ENCODE measurements at regions not wholly inside any gene's neighbourhood (a gene's known extent, or its start where the extent isn't known, plus 50 kb on each side); places are given as distances from the start of the nearest gene placed in this dataset.

DNA sequence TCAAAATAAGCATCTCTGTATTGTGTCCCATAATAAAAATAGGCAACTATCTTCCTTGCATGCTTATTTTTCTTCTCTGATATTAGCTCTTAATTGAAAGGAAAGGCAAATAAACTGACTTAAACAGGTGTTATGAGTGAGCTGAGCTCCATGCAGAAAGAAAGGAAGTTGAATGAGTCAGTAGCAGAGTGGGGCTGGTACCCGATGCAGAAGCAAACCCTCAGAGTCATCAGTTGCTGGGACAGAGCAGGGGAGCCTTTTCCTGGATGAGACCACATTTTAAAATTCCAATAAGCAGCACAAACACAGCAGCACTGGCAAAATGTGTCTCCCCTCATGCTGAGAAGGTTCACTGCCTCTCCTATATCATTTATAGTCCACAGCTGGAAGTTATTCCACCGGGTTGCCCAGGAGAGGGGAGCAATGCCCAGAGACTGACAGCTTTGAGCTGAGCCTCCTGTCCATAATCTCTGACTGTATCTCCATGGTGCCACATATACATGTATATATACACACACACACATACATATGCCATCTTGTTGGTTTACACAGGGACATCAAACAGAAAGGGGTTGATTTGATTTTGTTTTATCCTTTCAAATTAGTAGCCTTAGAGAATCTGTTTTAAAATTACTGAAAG lies 274.3 kb upstream of the PPARGC1A start:
- DNase-seq (ENCODE audit: low spot score), result peak; percentile 60

DNA sequence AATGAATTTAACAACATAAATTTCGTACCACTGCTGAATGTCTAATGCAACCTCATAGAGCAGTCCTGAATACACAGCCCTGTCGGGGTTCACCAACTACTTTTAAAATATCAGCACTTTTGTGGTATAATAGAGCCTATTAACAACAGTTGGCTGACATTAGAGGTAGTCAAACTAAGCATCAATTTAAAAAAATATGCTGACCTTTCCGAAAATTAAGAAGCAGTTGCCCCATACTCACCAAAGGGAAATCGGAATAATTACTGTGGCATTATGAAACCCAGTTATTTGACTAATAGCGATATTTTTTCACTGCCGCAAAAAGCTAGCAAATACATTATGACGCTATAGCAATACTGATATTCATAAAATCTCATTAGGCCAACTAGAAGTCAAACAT lies 273.5 kb upstream of the PPARGC1A start:
- no peak for DNase-seq (ENCODE audit: low spot score)

DNA sequence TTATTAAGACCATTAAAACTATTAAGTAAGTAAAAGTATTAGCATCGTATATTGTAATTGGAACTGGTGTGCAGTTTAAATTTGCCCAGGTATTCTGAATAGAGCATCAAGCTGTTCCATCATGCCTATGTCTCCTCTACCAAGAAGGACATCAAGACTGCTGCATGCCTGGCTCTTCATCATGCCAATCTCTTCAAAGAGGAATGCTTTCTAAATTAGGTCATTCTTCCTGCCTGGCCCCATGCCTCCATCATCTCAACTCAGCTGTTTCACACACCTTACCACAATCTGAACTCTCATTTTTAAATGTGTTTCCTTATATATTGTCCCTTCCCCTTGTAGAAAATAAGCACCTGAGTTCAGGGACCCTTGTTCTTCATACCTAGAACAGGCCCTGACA lies 270.5 kb upstream of the PPARGC1A start:
- peak; percentile 81 for DNase-seq (ENCODE audit: low spot score)

DNA sequence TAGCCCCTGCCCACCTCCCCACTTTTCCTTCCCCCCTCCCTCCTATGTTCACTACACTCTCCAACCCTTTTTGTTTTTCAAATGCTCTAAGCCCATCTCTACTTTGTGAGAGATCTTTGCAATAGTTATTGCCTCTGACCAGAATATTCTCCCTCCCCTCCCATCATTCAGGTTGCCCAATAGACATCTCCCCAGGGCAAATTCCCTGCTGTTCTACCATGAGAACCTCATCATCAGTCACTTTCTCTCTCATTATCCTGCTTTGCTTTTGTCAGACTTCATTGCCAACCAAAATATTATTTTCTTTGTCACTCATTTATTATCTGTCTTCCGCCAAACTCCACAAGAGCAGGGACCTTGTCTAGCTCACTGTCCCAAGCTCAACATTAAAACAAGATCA lies 268.2 kb upstream of the PPARGC1A start:
- no peak for DNase-seq (ENCODE audit: low spot score)

DNA sequence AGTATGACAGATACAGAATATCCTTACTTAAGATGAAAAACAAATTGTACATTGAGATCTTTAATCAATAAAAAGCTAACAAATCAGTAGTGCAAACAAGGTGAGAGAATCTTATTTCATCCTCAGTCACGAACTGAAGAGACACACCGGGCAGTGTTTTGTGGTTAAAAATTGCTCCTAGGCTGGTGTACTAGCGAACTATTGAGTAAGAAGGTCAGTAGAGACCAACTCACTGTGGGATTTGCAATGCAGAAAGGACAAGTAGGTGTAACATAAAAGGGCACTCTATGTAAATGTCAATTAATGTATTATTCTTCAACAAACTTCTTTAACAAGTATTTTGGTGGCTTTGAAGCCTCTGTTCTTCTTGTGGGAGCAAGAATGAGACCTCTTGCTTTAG lies 260.2 kb upstream of the PPARGC1A start:
- no peak for DNase-seq (ENCODE audit: low spot score)

DNA sequence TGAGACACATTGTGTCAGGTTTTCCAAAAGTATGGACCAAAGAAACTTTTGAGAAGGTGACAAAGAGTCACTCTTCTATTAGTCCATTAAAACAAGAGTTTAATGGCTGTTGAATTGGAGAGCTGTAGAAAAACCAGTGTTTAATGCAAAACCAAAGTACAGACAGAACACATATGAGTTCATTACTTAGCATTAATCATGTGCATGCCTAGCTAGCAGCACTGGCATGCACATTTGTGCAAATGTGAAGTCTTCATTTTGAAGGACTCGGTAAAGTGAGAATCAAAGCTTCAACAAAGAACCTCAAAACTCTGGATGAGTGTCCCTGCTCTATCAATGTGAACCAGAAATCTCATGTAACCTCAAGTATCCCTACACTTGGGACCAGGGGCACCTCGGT lies 256.3 kb upstream of the PPARGC1A start:
- no peak for DNase-seq (ENCODE audit: low spot score)

DNA sequence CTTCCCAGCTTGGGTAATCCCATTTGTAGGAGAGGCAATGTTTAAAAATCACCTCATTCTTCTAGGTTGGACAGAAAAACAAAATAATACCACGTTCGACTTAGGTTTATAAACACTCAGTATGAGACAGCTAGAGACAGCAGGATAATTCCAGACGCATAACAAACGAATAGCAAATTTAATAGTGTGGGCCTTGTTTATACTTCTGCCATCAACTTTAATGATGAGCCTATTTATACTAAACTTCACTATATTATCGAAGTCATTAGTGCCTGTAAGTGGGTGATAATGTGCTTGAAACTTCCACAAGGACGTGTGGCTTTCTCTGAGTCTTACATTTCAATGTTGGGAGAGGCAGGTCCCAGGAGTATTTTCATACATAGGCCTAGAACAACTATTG lies 255.7 kb upstream of the PPARGC1A start:
- no peak for DNase-seq (ENCODE audit: low spot score)

DNA sequence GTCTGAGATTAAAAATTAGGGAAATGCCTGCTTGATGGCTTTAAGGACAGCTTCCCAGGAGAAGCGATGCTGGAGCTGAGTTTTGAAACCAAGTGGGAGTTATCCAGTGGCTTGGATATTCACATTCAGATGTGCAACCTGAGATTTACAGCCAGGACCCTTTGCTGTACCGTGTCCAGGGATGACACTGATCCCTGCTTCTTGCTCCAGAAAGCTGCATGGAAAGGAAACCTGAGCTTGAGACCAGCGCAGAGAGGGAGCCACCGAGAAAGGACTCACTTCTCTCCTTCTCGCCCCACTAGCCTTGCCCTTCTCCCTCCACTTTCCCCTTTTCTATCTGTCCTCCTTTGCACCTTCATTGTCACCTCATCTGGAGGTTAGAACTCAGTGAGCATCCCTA lies 254.5 kb upstream of the PPARGC1A start:
- no peak for DNase-seq (ENCODE audit: low spot score)

DNA sequence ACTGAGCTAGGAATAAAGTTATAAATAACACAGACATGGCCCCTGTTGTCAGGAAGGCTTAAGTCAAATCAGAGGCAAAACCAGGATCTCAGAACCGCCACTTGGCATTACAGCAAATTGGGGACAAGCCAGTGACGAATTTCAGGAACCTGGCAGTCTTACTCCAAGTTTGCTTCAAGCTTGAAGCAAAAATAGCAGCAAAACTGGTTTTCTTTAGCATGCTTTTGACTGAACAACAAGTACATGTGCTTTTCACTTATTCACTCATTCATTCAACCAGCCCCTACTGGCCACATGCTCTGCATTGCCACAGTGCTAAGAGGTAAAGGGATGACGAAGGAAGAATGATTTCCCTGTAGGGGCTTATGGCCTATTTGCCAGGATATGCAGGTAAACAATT lies 253.9 kb upstream of the PPARGC1A start:
- no peak for DNase-seq (ENCODE audit: low spot score)

DNA sequence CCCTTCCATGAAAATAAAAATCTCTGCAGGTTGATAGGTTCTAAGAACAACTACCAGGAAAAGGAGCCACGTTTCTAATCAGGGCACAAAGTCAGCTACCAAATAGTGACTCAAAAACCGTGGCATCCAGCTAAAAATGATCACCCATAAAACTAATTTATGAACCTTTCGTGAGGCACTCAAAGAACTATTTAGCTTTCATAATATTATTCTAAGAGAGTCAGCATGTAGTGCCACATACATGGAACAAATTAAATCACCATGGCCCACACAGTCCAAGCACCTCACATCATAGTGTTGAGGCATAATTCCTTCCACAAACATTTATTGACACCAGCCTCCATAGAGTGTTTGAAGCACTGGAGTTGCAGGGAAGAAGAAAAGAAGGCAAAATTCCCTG lies 252.0 kb upstream of the PPARGC1A start:
- no peak for DNase-seq (ENCODE audit: low spot score)

DNA sequence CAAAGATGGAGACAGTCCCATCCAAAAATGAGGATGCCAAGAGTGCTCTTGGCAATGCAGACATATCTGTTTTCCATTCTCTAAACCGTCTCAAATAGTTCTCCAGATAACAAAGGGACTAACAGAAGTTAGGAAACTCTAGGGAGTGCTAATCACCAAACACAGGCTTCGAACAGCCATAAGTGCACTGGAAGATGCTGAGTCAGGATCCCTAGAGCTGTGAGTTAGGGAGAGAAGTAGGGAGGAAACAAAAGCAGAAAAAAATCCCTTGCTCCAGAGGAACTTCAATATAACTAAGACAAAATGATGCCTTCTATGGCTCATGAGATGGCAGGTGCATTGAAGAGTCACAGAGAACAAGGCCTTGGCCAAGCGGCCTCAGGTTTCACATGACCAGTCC lies 251.0 kb upstream of the PPARGC1A start:
- DNase-seq (ENCODE audit: low spot score), result no peak

DNA sequence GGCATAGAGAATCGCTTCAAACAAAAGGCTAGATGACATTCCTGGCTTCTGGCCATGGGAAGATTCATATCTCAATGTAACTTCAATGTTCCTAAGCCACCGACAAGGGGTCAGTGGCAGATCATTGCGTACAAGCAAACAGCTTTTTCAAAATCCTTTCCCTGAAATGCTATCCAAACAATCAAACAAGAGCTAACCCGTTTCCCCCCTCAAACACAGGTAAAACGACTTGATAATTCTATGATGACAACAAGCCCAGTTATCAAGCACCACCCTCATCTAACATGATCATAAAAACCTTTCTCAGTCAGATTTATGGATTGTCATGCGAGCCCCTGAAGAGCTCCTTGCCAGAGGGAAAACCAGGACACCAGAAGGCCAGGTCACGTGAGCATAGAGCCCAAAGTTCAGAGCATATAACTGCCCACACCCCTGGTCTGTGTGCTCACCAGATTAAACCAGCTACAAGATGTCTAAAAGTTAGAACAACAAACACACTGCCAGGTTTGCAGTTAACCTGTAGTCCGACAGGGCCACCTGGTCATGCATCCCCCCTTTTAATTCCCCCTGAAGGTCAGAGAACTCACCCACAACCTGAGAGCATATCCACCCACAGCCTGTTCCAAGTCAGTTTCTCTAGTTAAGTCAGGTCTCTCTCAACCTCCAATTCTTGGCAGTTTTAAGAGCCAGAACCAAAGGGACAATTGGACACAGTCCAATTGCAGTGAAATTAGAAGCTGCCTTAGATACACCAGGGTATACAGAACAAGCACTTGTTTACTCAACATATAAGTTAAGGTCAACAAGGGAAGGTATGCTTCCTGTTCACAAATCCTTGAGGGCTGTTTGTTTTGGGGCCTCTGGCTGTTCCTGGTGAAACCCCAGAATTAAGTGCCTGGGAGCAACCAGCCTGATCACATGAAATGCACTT lies 248.1 kb upstream of the PPARGC1A start:
- DNase-seq (ENCODE audit: low spot score), result no peak

DNA sequence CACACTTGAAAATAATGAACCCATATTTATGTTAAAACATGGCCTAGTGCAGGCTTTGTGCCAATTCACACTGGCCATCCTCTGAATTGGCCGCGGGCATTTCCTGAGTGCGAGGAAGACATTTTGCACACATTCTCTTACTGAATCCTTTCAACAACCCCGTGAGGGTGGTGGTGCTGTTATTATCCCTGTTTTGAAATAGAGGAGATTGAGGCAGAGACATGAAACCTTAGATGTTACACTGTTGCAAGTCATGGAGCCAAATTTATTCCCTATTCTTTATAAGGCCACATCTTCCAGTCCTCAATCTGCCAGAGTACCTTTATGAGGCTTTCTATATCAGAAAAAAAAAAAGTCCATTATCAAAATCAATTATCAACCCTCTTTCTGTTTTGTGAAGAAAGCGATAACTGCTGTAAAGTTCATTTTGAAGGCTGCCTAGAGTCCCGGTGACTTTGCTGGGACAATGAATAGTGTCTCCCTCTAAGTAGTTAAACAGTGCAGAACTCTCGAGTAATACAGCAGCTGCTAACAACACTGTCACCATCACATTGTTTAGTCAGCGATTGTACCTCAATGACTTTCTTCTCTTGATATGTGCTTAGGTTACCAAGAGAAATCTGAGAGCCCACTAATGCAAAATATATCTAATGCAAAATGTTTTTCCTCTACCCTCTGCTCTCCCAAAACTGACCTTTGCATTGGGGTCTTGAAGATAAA lies 242.3 kb upstream of the PPARGC1A start:
- no peak for DNase-seq (ENCODE audit: low spot score)

DNA sequence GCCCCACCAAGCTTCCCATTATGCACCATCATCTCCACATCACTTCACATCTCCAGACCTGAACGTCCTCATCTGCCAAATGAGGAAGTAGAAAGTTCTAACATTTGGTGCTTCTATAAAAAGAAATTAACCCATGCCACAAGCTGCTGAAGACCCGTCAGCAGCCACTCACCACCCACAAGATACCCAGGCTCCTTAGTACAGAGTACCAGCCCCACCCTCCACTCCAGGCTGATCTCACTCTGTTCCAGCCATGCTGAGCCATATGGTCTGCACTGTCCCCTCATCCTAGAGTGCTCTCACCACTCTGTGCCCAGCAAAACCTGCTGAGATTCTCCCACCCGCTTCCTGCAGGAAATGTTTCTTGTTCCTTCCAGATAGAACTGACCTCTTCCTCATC lies 240.8 kb upstream of the PPARGC1A start:
- DNase-seq (ENCODE audit: low spot score), result no peak

DNA sequence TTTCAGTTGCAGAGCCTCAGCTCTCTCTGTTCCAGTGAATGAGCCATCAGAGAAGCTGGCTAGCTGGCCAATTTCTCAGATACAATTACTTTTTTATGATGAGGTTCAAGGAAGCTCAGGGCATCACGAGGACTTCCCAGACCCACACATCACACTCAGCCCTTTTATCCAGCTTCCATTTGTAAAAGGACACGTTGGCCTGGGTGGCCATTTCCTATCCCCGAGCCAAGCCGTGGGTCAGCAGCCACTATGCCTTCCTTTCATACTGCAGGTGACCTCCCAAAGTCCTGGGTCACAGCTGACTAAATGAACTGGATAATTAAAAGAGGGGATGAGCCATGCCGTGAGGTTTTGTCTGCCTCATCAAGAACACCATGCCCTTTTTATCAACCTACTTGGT lies 236.9 kb upstream of the PPARGC1A start:
- no peak for DNase-seq (ENCODE audit: low spot score)

DNA sequence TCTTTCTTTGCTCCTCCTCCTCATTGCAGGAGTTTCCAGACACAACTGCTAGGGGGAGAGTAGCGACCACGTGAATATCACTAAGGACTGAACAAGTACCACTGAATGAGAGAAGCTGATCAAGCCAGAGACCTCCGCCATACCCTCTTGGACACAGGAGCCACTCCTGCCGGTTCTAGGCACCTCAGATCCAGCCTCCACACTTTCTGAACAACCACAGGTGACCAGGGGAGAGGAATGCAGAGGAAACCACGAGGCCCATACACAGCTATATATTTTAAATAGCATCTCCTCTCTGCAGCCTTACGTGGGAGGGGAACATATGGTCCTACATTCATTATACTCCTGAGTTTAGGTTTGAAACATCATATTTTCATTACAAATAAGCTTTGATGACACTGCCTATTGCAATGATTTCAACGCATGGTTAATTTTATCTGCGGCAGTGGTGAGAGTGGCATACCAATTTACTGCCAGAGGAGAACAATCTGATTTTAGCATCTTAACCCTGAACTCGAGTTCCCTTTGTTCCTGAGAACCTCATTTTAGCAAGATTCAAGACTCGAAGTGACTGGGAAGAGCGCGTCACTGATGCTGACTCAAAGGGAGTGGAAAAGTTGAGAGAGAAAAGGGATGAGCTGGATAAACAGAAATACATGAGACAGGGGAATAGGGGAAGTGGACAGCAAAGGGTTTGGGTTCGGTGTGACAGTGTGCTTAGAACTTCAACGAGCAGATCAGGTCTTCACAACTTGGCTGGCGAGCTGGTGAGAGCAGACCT lies 231.7 kb upstream of the PPARGC1A start:
- no peak for DNase-seq (ENCODE audit: low spot score)

DNA sequence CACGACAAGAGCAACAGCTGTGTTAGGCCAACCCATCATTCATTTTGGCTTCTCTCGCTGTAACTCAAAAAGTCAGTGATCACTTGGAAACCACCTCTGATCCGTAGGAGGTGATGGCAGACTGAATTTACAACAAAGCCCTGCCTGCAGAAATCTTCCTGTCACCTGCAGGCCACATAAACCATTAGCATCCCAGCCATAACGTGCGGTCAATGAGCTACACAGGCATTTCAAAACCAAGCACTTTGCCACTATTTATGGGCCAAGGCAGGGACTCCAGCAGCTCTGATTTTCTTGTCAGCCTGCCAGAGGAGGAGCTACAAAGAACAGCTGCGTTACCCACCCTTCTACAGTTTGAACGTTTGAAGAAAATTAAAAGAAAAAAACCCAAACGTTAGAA lies 228.1 kb upstream of the PPARGC1A start:
- DNase-seq (ENCODE audit: low spot score), result no peak

DNA sequence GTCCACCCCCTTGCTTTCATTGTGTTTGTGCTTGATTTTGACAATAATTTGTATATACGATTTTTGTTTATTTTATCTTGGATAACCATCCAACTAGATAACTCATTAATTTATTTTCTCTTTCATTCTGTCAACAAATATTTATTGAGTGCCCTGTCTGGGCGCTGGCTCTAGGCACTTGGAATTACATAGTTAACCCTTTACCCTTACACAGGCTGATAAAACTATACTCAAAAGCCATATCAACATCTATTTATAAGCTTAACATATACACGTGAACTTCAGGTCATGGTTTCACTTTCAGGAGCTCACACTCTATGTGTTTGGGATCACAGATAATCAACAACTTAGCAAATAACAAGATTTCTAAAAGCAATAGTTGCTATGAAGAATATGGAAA lies 226.3 kb upstream of the PPARGC1A start:
- DNase-seq (ENCODE audit: low spot score), result no peak

DNA sequence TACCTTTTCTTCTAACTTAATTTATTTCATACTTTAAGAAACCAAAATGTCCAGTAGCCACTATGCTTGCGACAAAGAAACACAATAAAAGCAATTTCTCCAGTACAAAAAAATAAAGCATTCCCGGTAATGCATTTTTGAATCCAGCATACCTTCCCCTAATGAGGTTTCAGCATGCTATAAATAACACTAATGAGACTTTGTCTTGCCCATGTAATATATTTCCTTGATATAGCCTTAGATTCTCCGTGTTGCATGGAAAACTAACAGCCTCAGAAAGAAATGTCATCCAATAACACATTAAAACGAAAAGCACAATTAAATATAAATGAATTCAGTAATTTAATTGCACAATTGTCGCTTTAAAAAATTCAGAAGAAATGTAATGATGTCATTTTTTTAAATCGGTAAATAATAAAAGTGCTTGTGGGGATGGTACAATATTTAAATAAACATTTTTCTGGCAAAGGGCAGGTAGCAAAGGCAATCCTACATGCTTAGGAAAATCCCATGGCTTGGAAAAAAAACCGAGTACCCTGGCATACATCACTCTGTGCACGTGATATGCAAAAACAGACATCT lies 225.2 kb upstream of the PPARGC1A start:
- no peak for DNase-seq (ENCODE audit: low spot score)

DNA sequence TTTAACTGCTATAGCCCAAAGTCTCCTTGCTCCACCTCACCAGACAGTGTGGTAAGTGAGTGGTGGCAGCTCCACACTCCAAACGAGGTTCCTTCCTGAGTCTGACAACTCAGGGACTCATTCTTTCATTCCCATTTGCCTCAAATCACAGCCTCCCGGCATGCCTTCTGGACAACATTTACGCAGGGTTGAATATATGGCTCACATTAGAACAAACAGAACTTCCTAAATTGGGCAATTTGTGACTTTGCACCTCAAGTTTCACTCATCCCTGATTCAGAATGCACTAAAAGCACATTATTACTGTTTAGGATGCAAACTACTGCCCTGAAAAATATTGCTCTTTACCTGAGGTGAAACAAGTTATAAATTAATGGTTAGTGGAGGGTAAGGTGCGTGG lies 224.6 kb upstream of the PPARGC1A start:
- DNase-seq (ENCODE audit: low spot score), result no peak

DNA sequence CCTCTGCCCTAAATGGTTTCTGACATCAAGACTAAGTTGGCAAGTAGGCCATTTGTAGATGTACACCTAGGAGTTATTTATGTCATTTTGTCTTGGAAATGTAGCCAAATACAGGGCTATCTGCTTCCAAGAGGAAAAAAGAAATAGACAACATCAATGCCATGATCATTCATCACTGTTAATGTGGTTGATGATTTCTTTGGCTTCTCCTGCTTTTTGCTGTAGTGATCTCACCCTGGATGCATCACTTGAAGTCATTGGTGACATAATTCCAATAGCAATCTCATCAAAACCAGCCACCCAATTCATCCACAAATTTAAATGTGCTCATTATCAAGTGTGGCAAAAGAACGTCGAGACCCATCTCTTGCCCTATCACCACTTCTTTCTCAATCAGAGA lies 222.6 kb upstream of the PPARGC1A start:
- peak; percentile 28 for DNase-seq (ENCODE audit: low spot score)

DNA sequence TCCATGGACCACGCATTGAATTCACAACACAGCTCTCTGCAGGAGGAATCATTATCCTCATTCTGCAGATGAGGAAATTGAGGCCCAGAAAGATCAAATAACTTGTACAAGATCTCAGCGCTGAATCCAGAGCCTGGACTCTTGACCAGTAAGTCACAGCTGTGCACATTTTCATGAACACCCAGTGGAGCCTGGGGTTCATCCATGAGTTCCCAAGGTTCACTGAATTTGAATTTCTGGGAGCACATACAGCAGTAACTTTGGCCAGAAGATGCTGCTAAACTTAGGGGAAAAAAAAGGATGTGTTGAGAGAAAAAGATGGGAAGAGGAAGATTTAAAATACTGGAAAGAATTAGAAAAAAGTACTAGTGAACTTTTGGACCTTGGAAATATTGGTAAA lies 218.7 kb upstream of the PPARGC1A start:
- no peak for DNase-seq (ENCODE audit: low spot score)
